Testis (tissue), 2 donors: ENCODE measurements at regions not wholly inside any gene's neighbourhood (a gene's known extent, or its start where the extent isn't known, plus 50 kb on each side); places are given as distances from the start of the nearest gene placed in this dataset.

ENCODE experiments used
- CTCF ChIP-seq, 3 experiments: fragments of 450-650 bp in 2 of 3; fragments of 200-600 bp in 1 of 3; sonication (generic) in 1 of 3; IDR thresholded peaks; one replicate each; pipeline ENCODE4 v1.5.1; 2016 to 2019; ENCODE audit warnings: antibody characterized with exemption in 3 of 3, mild to moderate bottlenecking in 2 of 3, moderate library complexity in 1 of 3
- POLR2A ChIP-seq: fragments of 450-650 bp; IDR thresholded peaks from one replicate; pipeline ENCODE4 v1.6.1; 2017; ENCODE audit warnings: antibody characterized with exemption, mild to moderate bottlenecking, moderate library complexity

- TF ChIP-seq CTCF (IDR thresholded peaks at IDR 0.05) (no peak), POLR2A (no peak)
These were observed 396.0 kb upstream of the THBS1 start for GRCh38 chr15:39184701-39185390.
